H9 (cell line): ENCODE measurements at regions not wholly inside any gene's neighbourhood (a gene's known extent, or its start where the extent isn't known, plus 50 kb on each side); places are given as distances from the start of the nearest gene placed in this dataset.

Source experiments
- DNase-seq: peaks from one replicate; pipeline ENCODE4 v3.0.0-alpha.2; 2017
- H2AFZ ChIP-seq: one replicate; pipeline ENCODE4 v1.6.1; 2013; ENCODE audit warnings: mild to moderate bottlenecking, low read length, control low read depth, moderate library complexity
- H2AK5ac ChIP-seq: 2 replicates; pipeline ENCODE4 v1.6.1; 2013; ENCODE audit warnings: low read length, control low read depth, mixed read lengths; ENCODE audit not compliant: insufficient read length
- H2BK120ac ChIP-seq: one replicate; pipeline ENCODE4 v1.6.1; 2013; ENCODE audit warnings: low read depth, mild to moderate bottlenecking, low read length, control low read depth, inconsistent platforms; ENCODE audit not compliant: poor library complexity, severe bottlenecking
- H2BK12ac ChIP-seq: 2 replicates; pipeline ENCODE4 v1.6.1; 2013; ENCODE audit warnings: low read length, control low read depth, mixed read lengths, low read depth; ENCODE audit not compliant: insufficient read length
- H2BK15ac ChIP-seq: 2 replicates; pipeline ENCODE4 v1.6.1; 2013; ENCODE audit warnings: low read depth, low read length, control low read depth
- H2BK20ac ChIP-seq: one replicate; pipeline ENCODE4 v1.6.1; 2013; ENCODE audit warnings: low read depth, mild to moderate bottlenecking, low read length, control low read depth, inconsistent platforms; ENCODE audit not compliant: poor library complexity, severe bottlenecking
- H2BK5ac ChIP-seq: 2 replicates; pipeline ENCODE4 v1.6.1; 2013; ENCODE audit warnings: low read length, control low read depth, mixed read lengths; ENCODE audit not compliant: insufficient read length
- H3K14ac ChIP-seq: 2 replicates; pipeline ENCODE4 v1.6.1; 2013; ENCODE audit warnings: low read length, control low read depth; ENCODE audit not compliant: insufficient read depth
- H3K18ac ChIP-seq: 2 replicates; pipeline ENCODE4 v1.6.1; 2013; ENCODE audit warnings: low read depth, mild to moderate bottlenecking, mixed read lengths, low read length, control low read depth; ENCODE audit not compliant: insufficient read length
- H3K23ac ChIP-seq: 2 replicates; pipeline ENCODE4 v1.6.1; 2013; ENCODE audit warnings: low read length, control low read depth, mixed read lengths, low read depth; ENCODE audit not compliant: insufficient read length
- H3K23me2 ChIP-seq: 2 replicates; pipeline ENCODE4 v1.6.1; 2013; ENCODE audit warnings: low read depth, mild to moderate bottlenecking, mixed read lengths, low read length, control low read depth; ENCODE audit not compliant: insufficient read length, poor library complexity, severe bottlenecking
- H3K27ac ChIP-seq: 2 replicates; pipeline ENCODE4 v1.5.1; 2013; ENCODE audit warnings: low read length, control low read depth, mixed read lengths, low read depth; ENCODE audit not compliant: insufficient read length
- H3K27me3 ChIP-seq: 2 replicates; pipeline ENCODE4 v1.6.1; 2013; ENCODE audit warnings: low read length, control low read depth, inconsistent platforms; ENCODE audit not compliant: insufficient read depth
- H3K4ac ChIP-seq: 2 replicates; pipeline ENCODE4 v1.6.1; 2013; ENCODE audit warnings: low read depth, mild to moderate bottlenecking, control low read depth, inconsistent platforms, low read length, moderate library complexity
- H3K4me1 ChIP-seq: 2 replicates; pipeline ENCODE4 v1.6.1; 2013; ENCODE audit warnings: low read length, control low read depth, inconsistent platforms; ENCODE audit not compliant: insufficient read depth
- H3K4me2 ChIP-seq: 2 replicates; pipeline ENCODE4 v1.6.1; 2013; ENCODE audit warnings: low read length, control low read depth, mixed read lengths; ENCODE audit not compliant: insufficient read length, insufficient read depth
- H3K56ac ChIP-seq: 2 replicates; pipeline ENCODE4 v1.6.1; 2013; ENCODE audit warnings: low read depth, mild to moderate bottlenecking, mixed read lengths, low read length, control low read depth; ENCODE audit not compliant: insufficient read length
- H3K79me1 ChIP-seq: 2 replicates; pipeline ENCODE4 v1.6.1; 2013; ENCODE audit warnings: low read depth, mild to moderate bottlenecking, moderate library complexity, low read length, control low read depth, inconsistent platforms; ENCODE audit not compliant: insufficient read depth, poor library complexity, severe bottlenecking
- H3K79me2 ChIP-seq: 2 replicates; pipeline ENCODE4 v1.6.1; 2013; ENCODE audit warnings: low read length, control low read depth, inconsistent platforms; ENCODE audit not compliant: insufficient read depth
- H3K9ac ChIP-seq: 2 replicates; pipeline ENCODE4 v1.6.1; 2013; ENCODE audit warnings: low read length, control low read depth, mixed read lengths; ENCODE audit not compliant: insufficient read length; ENCODE audit errors: extremely low read depth
- H3K9me3 ChIP-seq: one replicate; pipeline ENCODE4 v1.6.1; 2013; ENCODE audit warnings: low read depth, low read length, inconsistent platforms; ENCODE audit not compliant: control insufficient read depth
- H3T11ph ChIP-seq: one replicate; pipeline ENCODE4 v1.6.1; 2013; ENCODE audit warnings: mild to moderate bottlenecking, low read length, control low read depth, inconsistent platforms
- H4K20me1 ChIP-seq: one replicate; pipeline ENCODE4 v1.6.1; 2013; ENCODE audit not compliant: control insufficient read depth, insufficient read length, insufficient read depth
- H4K5ac ChIP-seq: 2 replicates; pipeline ENCODE4 v1.6.1; 2013; ENCODE audit warnings: low read depth, mild to moderate bottlenecking, mixed read lengths, low read length, control low read depth; ENCODE audit not compliant: insufficient read length
- H4K8ac ChIP-seq: replicated peaks from 2 replicates; pipeline ENCODE4 v1.6.1; 2013; ENCODE audit warnings: low read length, control low read depth, mixed read lengths, low read depth; ENCODE audit not compliant: insufficient read length
- H4K91ac ChIP-seq: 2 replicates; pipeline ENCODE4 v1.6.1; 2013; ENCODE audit warnings: low read depth, mild to moderate bottlenecking, moderate library complexity, mixed read lengths, low read length, control low read depth; ENCODE audit not compliant: insufficient read length
- H3K27ac Mint-ChIP-seq, 3 experiments: 2 replicates in 2 of 3; 3 replicates in 1 of 3; pipeline ENCODE4 v1.8.0; 2020 to 2021; ENCODE audit warnings: mixed read lengths in 3 of 3, mild to moderate bottlenecking in 1 of 3, moderate library complexity in 1 of 3
- H3K27me3 Mint-ChIP-seq: 2 replicates; pipeline ENCODE4 v1.8.0; 2021; ENCODE audit warnings: low read depth, mild to moderate bottlenecking, moderate library complexity, mixed read lengths
- H3K36me3 Mint-ChIP-seq, 3 experiments: 2 replicates in 2 of 3; 3 replicates in 1 of 3; pipeline ENCODE4 v1.8.0; 2020 to 2021; ENCODE audit warnings: low read depth in 3 of 3, mixed read lengths in 3 of 3; ENCODE audit not compliant: insufficient read depth in 1 of 3
- H3K4me1 Mint-ChIP-seq, 2 experiments: 2 replicates each; pipeline ENCODE4 v1.8.0; 2020; ENCODE audit warnings: mixed read lengths in 2 of 2
- H3K4me3 Mint-ChIP-seq, 2 experiments: 2 replicates in 1 of 2; 3 replicates in 1 of 2; pipeline ENCODE4 v1.8.0; 2020 to 2021; ENCODE audit warnings: mild to moderate bottlenecking in 2 of 2, mixed read lengths in 2 of 2, moderate library complexity in 1 of 2
- H3K9me3 Mint-ChIP-seq, 2 experiments: 2 replicates in 1 of 2; 3 replicates in 1 of 2; pipeline ENCODE4 v1.8.0; 2020; ENCODE audit warnings: mild to moderate bottlenecking in 2 of 2, mixed read lengths in 2 of 2, moderate library complexity in 1 of 2
- WGBS: extraction: QIAGEN DNeasy Blood & Tissue Kit; methylation state at CpG from one replicate; pipeline ENCODE4 v1.1.7; 2013; ENCODE audit warnings: missing lambda C conversion rate, low lambda C conversion rate, mixed read lengths; ENCODE audit not compliant: insufficient read length; ENCODE audit errors: extremely low coverage; 5-methylcytosine and 5-hydroxymethylcytosine counted together
- TF ChIP-seq, protein P1 (sequence below): fragments of 200-600 bp; sonication (generic); conservative IDR thresholded peaks from 3 replicates; pipeline ENCODE4 v1.8.0; 2021; ENCODE audit warnings: antibody characterized with exemption, mild to moderate bottlenecking

DNA sequence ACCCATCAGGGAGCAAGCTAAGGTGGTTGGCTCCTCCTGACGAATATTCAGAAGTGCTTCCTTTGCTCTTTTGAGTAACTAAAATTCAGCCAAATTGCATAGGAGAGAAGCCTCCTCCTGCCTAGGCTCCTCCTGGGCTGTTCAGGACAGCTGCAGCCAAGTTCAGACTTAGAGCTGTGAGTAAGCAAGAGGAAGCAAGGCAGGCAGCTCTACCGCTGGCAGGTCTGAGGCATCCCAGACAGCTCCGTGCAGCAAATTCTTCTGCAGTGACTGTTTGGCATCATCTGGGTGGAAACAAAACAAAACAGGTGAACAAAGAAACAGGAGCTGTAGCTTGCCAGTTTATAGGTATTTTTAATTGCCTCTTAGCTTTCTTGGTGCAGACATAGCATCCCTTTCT lies 421.0 kb downstream of the GADD45G start:
- Histone ChIP-seq H4K5ac (no peak overlapping the region), H3K79me2 (no peaks in the 10 kb centered on the region), H3K9ac (no peak overlapping the region)

More for the DNA sequence above, 421.0 kb downstream of the GADD45G start:
- H2BK12ac ChIP-seq, result no peak overlapping the region
- no CpG with 5 or more reads among the region's 3 CpGs for WGBS
- H2BK15ac ChIP-seq, result no peak overlapping the region
- H4K8ac ChIP-seq, result no peak overlapping the region
- no peak overlapping the region for H3K27ac ChIP-seq
- no peak overlapping the region for H3K56ac ChIP-seq
- TF ChIP-seq, protein P1, sequence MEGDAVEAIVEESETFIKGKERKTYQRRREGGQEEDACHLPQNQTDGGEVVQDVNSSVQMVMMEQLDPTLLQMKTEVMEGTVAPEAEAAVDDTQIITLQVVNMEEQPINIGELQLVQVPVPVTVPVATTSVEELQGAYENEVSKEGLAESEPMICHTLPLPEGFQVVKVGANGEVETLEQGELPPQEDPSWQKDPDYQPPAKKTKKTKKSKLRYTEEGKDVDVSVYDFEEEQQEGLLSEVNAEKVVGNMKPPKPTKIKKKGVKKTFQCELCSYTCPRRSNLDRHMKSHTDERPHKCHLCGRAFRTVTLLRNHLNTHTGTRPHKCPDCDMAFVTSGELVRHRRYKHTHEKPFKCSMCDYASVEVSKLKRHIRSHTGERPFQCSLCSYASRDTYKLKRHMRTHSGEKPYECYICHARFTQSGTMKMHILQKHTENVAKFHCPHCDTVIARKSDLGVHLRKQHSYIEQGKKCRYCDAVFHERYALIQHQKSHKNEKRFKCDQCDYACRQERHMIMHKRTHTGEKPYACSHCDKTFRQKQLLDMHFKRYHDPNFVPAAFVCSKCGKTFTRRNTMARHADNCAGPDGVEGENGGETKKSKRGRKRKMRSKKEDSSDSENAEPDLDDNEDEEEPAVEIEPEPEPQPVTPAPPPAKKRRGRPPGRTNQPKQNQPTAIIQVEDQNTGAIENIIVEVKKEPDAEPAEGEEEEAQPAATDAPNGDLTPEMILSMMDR, result no peak
- no peak overlapping the region for H3K18ac ChIP-seq
- no peaks in the 10 kb centered on the region for H3K79me1 ChIP-seq
- H3K9me3 ChIP-seq, result no peaks in the 10 kb centered on the region
- H2AFZ ChIP-seq, result no peak overlapping the region
- no peaks in the 10 kb centered on the region for H4K20me1 ChIP-seq
- no peak overlapping the region for H3K4me3 Mint-ChIP-seq
- DNase-seq, result no peak
- H3K36me3 Mint-ChIP-seq, result no peaks in the 10 kb centered on the region; a peak in 1 of 7 replicates
- peaks cover 34 to 40% of the 10 kb centered on the region in 2 experiments for H3K4me1 Mint-ChIP-seq
- no peaks in the 10 kb centered on the region for H3K27me3 ChIP-seq
- H3K4me2 ChIP-seq, result no peak overlapping the region
- no peaks in the 10 kb centered on the region; a peak in 2 of 5 replicates for H3K9me3 Mint-ChIP-seq
- no peaks in the 10 kb centered on the region for H3K23me2 ChIP-seq
- H3T11ph ChIP-seq, result no peak overlapping the region
- H2BK20ac ChIP-seq, result no peak overlapping the region
- no peak overlapping the region for H3K27ac Mint-ChIP-seq
- no peak overlapping the region for H3K4ac ChIP-seq
- H2AK5ac ChIP-seq, result no peak overlapping the region
- H2BK120ac ChIP-seq, result no peak overlapping the region
- H3K27me3 Mint-ChIP-seq, result peaks cover 6% of the 10 kb centered on the region; the same call in 1 of the 2 replicates
- no peak overlapping the region for H3K23ac ChIP-seq
- no peak overlapping the region for H4K91ac ChIP-seq
- peaks cover 14% of the 10 kb centered on the region for H3K4me1 ChIP-seq
- H3K14ac ChIP-seq, result no peak overlapping the region
- H2BK5ac ChIP-seq, result no peak overlapping the region
